NB4 (cell line): ENCODE measurements at regions not wholly inside any gene's neighbourhood (a gene's known extent, or its start where the extent isn't known, plus 50 kb on each side); places are given as distances from the start of the nearest gene placed in this dataset.
"Not testable (repeated sequence)": the region's sequence is repeated elsewhere in the genome, so short reads cannot be mapped to it uniquely, and the experiment has no call there.

Experiments
- DNase-seq: peaks from one replicate; pipeline ENCODE4 v3.0.0; 2010; ENCODE audit warnings: low read depth
- H3K4me3 ChIP-seq: one replicate; pipeline ENCODE4 v1.5.1; 2011; ENCODE audit warnings: mild to moderate bottlenecking, low read depth, low read length, moderate library complexity
- MAX ChIP-seq: IDR thresholded peaks from 2 replicates; pipeline ENCODE4 v1.6.1; 2011; ENCODE audit warnings: low read depth, low read length
- MYC ChIP-seq: IDR thresholded peaks from 2 replicates; pipeline ENCODE4 v1.6.1; 2011; ENCODE audit warnings: low read depth, low read length
- POLR2A ChIP-seq: IDR thresholded peaks from 2 replicates; pipeline ENCODE4 v1.6.1; 2011; ENCODE audit warnings: mild to moderate bottlenecking; ENCODE audit not compliant: insufficient read length; ENCODE audit errors: extremely low read depth
- TF ChIP-seq, protein P1 (sequence below): IDR thresholded peaks from one replicate; pipeline ENCODE4 v1.5.1; 2012; ENCODE audit warnings: low read depth, low read length

GRCh38 chr1:79704067-79704466 is 697.5 kb upstream of the ADGRL4 start:
- no peak for TF ChIP-seq POLR2A
- TF ChIP-seq, protein P1, sequence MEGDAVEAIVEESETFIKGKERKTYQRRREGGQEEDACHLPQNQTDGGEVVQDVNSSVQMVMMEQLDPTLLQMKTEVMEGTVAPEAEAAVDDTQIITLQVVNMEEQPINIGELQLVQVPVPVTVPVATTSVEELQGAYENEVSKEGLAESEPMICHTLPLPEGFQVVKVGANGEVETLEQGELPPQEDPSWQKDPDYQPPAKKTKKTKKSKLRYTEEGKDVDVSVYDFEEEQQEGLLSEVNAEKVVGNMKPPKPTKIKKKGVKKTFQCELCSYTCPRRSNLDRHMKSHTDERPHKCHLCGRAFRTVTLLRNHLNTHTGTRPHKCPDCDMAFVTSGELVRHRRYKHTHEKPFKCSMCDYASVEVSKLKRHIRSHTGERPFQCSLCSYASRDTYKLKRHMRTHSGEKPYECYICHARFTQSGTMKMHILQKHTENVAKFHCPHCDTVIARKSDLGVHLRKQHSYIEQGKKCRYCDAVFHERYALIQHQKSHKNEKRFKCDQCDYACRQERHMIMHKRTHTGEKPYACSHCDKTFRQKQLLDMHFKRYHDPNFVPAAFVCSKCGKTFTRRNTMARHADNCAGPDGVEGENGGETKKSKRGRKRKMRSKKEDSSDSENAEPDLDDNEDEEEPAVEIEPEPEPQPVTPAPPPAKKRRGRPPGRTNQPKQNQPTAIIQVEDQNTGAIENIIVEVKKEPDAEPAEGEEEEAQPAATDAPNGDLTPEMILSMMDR, result no peak
- TF ChIP-seq MAX, result no peak
- TF ChIP-seq MYC, result no peak
- H3K4me3 ChIP-seq, result no peak overlapping the region
- no peak for DNase-seq

- not testable (repeated sequence) for DNase-seq, H3K4me3 ChIP-seq
These were observed 695.9 kb upstream of the ADGRL4 start for GRCh38 chr1:79702336-79702999.

DNA sequence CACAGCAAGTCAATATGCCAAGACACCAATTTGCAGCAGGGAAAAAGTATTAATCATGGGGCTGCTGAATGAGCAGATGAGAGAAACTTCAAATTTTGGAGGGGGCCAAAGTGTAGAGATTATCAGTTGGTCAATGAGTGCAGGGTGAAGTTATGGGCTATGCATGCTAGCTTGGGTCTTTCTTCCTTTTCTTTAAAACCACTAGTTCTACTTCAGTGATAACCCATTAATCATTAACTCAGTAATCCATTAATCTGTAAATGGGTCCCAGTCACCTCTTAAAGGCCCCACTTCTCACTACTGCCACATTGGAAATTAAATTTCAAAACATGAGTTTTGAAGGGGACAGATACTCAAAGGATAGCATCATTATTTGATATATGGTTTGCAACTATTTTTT is 688.6 kb upstream of the ADGRL4 start:
- no peak overlapping the region for H3K4me3 ChIP-seq
- TF ChIP-seq, protein P1, result no peak
- TF ChIP-seq POLR2A (no peak), MYC (no peak), MAX (no peak)
- DNase-seq, result no peak

DNA sequence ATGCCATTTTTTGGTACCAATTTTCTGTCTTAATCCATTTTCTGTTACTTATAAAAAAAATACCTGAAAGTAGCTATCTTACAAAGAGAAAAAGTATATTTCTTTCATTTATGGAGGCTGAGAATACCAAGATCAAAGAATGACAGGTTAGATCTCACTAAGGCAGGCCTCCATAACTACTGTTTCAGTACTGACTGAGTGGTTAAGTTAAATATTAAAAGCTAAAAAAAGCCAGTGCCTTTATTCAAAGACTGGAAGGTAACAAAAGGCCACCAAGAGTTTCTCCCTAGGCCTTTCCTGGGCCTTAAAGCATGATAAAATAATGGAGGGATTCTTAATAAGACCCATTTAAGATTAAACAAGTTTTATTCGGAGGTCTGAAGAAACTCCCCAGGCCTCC is 687.7 kb upstream of the ADGRL4 start:
- no peak for DNase-seq

GRCh38 chr1:79693441-79694114 is 687.0 kb upstream of the ADGRL4 start:
- TF ChIP-seq, protein P1, result no peak
- no peak for TF ChIP-seq POLR2A
- no peak for TF ChIP-seq MAX
- no peak for TF ChIP-seq MYC
- DNase-seq, result no peak
- no peak overlapping the region for H3K4me3 ChIP-seq

More for the DNA sequence above, 687.7 kb upstream of the ADGRL4 start:
- no peak overlapping the region for H3K4me3 ChIP-seq
- TF ChIP-seq MYC, result no peak
- TF ChIP-seq, protein P1, result no peak
- TF ChIP-seq MAX, result no peak
- TF ChIP-seq POLR2A, result no peak

GRCh38 chr1:79692519-79692918 is 686.0 kb upstream of the ADGRL4 start:
- TF ChIP-seq MYC, result no peak
- no peak overlapping the region for H3K4me3 ChIP-seq
- DNase-seq, result no peak

DNA sequence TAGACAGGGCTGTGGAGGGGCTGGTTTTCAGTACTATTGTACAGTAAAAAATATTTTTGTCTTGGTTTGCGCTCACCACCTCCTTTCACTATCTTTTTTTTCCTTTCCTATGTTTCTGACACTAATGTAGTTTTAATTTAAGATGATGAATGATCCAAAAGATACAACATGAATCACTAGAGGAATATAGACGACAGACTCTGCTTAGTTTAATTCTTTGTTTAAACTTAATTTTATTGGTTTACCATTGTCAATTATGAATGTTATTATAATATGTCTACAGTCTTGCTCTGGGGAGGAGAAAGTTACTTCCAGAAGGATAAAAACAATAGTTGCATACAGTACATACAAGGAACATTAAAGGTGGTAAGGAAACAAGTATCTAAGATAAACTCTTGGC is 682.4 kb upstream of the ADGRL4 start:
- TF ChIP-seq MYC, result no peak
- no peak for TF ChIP-seq MAX
- no peak for TF ChIP-seq POLR2A
- TF ChIP-seq, protein P1, result no peak
- DNase-seq, result no peak
- H3K4me3 ChIP-seq, result no peak overlapping the region
